H9 (cell line): ENCODE measurements at regions not wholly inside any gene's neighbourhood (a gene's known extent, or its start where the extent isn't known, plus 50 kb on each side); places are given as distances from the start of the nearest gene placed in this dataset.

Experiments
- DNase-seq: peaks from one replicate; pipeline ENCODE4 v3.0.0-alpha.2; 2017
- H2AFZ ChIP-seq: one replicate; pipeline ENCODE4 v1.6.1; 2013; ENCODE audit warnings: mild to moderate bottlenecking, low read length, control low read depth, moderate library complexity
- H2AK5ac ChIP-seq: 2 replicates; pipeline ENCODE4 v1.6.1; 2013; ENCODE audit warnings: low read length, control low read depth, mixed read lengths; ENCODE audit not compliant: insufficient read length
- H2BK120ac ChIP-seq: one replicate; pipeline ENCODE4 v1.6.1; 2013; ENCODE audit warnings: low read depth, mild to moderate bottlenecking, low read length, control low read depth, inconsistent platforms; ENCODE audit not compliant: poor library complexity, severe bottlenecking
- H2BK12ac ChIP-seq: 2 replicates; pipeline ENCODE4 v1.6.1; 2013; ENCODE audit warnings: low read length, control low read depth, mixed read lengths, low read depth; ENCODE audit not compliant: insufficient read length
- H2BK15ac ChIP-seq: 2 replicates; pipeline ENCODE4 v1.6.1; 2013; ENCODE audit warnings: low read depth, low read length, control low read depth
- H2BK20ac ChIP-seq: one replicate; pipeline ENCODE4 v1.6.1; 2013; ENCODE audit warnings: low read depth, mild to moderate bottlenecking, low read length, control low read depth, inconsistent platforms; ENCODE audit not compliant: poor library complexity, severe bottlenecking
- H2BK5ac ChIP-seq: 2 replicates; pipeline ENCODE4 v1.6.1; 2013; ENCODE audit warnings: low read length, control low read depth, mixed read lengths; ENCODE audit not compliant: insufficient read length
- H3K14ac ChIP-seq: 2 replicates; pipeline ENCODE4 v1.6.1; 2013; ENCODE audit warnings: low read length, control low read depth; ENCODE audit not compliant: insufficient read depth
- H3K18ac ChIP-seq: 2 replicates; pipeline ENCODE4 v1.6.1; 2013; ENCODE audit warnings: low read depth, mild to moderate bottlenecking, mixed read lengths, low read length, control low read depth; ENCODE audit not compliant: insufficient read length
- H3K23ac ChIP-seq: 2 replicates; pipeline ENCODE4 v1.6.1; 2013; ENCODE audit warnings: low read length, control low read depth, mixed read lengths, low read depth; ENCODE audit not compliant: insufficient read length
- H3K23me2 ChIP-seq: 2 replicates; pipeline ENCODE4 v1.6.1; 2013; ENCODE audit warnings: low read depth, mild to moderate bottlenecking, mixed read lengths, low read length, control low read depth; ENCODE audit not compliant: insufficient read length, poor library complexity, severe bottlenecking
- H3K27ac ChIP-seq: 2 replicates; pipeline ENCODE4 v1.5.1; 2013; ENCODE audit warnings: low read length, control low read depth, mixed read lengths, low read depth; ENCODE audit not compliant: insufficient read length
- H3K27me3 ChIP-seq: 2 replicates; pipeline ENCODE4 v1.6.1; 2013; ENCODE audit warnings: low read length, control low read depth, inconsistent platforms; ENCODE audit not compliant: insufficient read depth
- H3K4ac ChIP-seq: 2 replicates; pipeline ENCODE4 v1.6.1; 2013; ENCODE audit warnings: low read depth, mild to moderate bottlenecking, control low read depth, inconsistent platforms, low read length, moderate library complexity
- H3K4me1 ChIP-seq: 2 replicates; pipeline ENCODE4 v1.6.1; 2013; ENCODE audit warnings: low read length, control low read depth, inconsistent platforms; ENCODE audit not compliant: insufficient read depth
- H3K4me2 ChIP-seq: 2 replicates; pipeline ENCODE4 v1.6.1; 2013; ENCODE audit warnings: low read length, control low read depth, mixed read lengths; ENCODE audit not compliant: insufficient read length, insufficient read depth
- H3K56ac ChIP-seq: 2 replicates; pipeline ENCODE4 v1.6.1; 2013; ENCODE audit warnings: low read depth, mild to moderate bottlenecking, mixed read lengths, low read length, control low read depth; ENCODE audit not compliant: insufficient read length
- H3K79me1 ChIP-seq: 2 replicates; pipeline ENCODE4 v1.6.1; 2013; ENCODE audit warnings: low read depth, mild to moderate bottlenecking, moderate library complexity, low read length, control low read depth, inconsistent platforms; ENCODE audit not compliant: insufficient read depth, poor library complexity, severe bottlenecking
- H3K79me2 ChIP-seq: 2 replicates; pipeline ENCODE4 v1.6.1; 2013; ENCODE audit warnings: low read length, control low read depth, inconsistent platforms; ENCODE audit not compliant: insufficient read depth
- H3K9ac ChIP-seq: 2 replicates; pipeline ENCODE4 v1.6.1; 2013; ENCODE audit warnings: low read length, control low read depth, mixed read lengths; ENCODE audit not compliant: insufficient read length; ENCODE audit errors: extremely low read depth
- H3K9me3 ChIP-seq: one replicate; pipeline ENCODE4 v1.6.1; 2013; ENCODE audit warnings: low read depth, low read length, inconsistent platforms; ENCODE audit not compliant: control insufficient read depth
- H3T11ph ChIP-seq: one replicate; pipeline ENCODE4 v1.6.1; 2013; ENCODE audit warnings: mild to moderate bottlenecking, low read length, control low read depth, inconsistent platforms
- H4K20me1 ChIP-seq: one replicate; pipeline ENCODE4 v1.6.1; 2013; ENCODE audit not compliant: control insufficient read depth, insufficient read length, insufficient read depth
- H4K5ac ChIP-seq: 2 replicates; pipeline ENCODE4 v1.6.1; 2013; ENCODE audit warnings: low read depth, mild to moderate bottlenecking, mixed read lengths, low read length, control low read depth; ENCODE audit not compliant: insufficient read length
- H4K8ac ChIP-seq: replicated peaks from 2 replicates; pipeline ENCODE4 v1.6.1; 2013; ENCODE audit warnings: low read length, control low read depth, mixed read lengths, low read depth; ENCODE audit not compliant: insufficient read length
- H4K91ac ChIP-seq: 2 replicates; pipeline ENCODE4 v1.6.1; 2013; ENCODE audit warnings: low read depth, mild to moderate bottlenecking, moderate library complexity, mixed read lengths, low read length, control low read depth; ENCODE audit not compliant: insufficient read length
- H3K27ac Mint-ChIP-seq, 3 experiments: 2 replicates in 2 of 3; 3 replicates in 1 of 3; pipeline ENCODE4 v1.8.0; 2020 to 2021; ENCODE audit warnings: mixed read lengths in 3 of 3, mild to moderate bottlenecking in 1 of 3, moderate library complexity in 1 of 3
- H3K27me3 Mint-ChIP-seq: 2 replicates; pipeline ENCODE4 v1.8.0; 2021; ENCODE audit warnings: low read depth, mild to moderate bottlenecking, moderate library complexity, mixed read lengths
- H3K36me3 Mint-ChIP-seq, 3 experiments: 2 replicates in 2 of 3; 3 replicates in 1 of 3; pipeline ENCODE4 v1.8.0; 2020 to 2021; ENCODE audit warnings: low read depth in 3 of 3, mixed read lengths in 3 of 3; ENCODE audit not compliant: insufficient read depth in 1 of 3
- H3K4me1 Mint-ChIP-seq, 2 experiments: 2 replicates each; pipeline ENCODE4 v1.8.0; 2020; ENCODE audit warnings: mixed read lengths in 2 of 2
- H3K4me3 Mint-ChIP-seq, 2 experiments: 2 replicates in 1 of 2; 3 replicates in 1 of 2; pipeline ENCODE4 v1.8.0; 2020 to 2021; ENCODE audit warnings: mild to moderate bottlenecking in 2 of 2, mixed read lengths in 2 of 2, moderate library complexity in 1 of 2
- H3K9me3 Mint-ChIP-seq, 2 experiments: 2 replicates in 1 of 2; 3 replicates in 1 of 2; pipeline ENCODE4 v1.8.0; 2020; ENCODE audit warnings: mild to moderate bottlenecking in 2 of 2, mixed read lengths in 2 of 2, moderate library complexity in 1 of 2
- WGBS: extraction: QIAGEN DNeasy Blood & Tissue Kit; methylation state at CpG from one replicate; pipeline ENCODE4 v1.1.7; 2013; ENCODE audit warnings: missing lambda C conversion rate, low lambda C conversion rate, mixed read lengths; ENCODE audit not compliant: insufficient read length; ENCODE audit errors: extremely low coverage; 5-methylcytosine and 5-hydroxymethylcytosine counted together
- TF ChIP-seq, protein P1 (sequence below): fragments of 200-600 bp; sonication (generic); conservative IDR thresholded peaks from 3 replicates; pipeline ENCODE4 v1.8.0; 2021; ENCODE audit warnings: antibody characterized with exemption, mild to moderate bottlenecking

DNA sequence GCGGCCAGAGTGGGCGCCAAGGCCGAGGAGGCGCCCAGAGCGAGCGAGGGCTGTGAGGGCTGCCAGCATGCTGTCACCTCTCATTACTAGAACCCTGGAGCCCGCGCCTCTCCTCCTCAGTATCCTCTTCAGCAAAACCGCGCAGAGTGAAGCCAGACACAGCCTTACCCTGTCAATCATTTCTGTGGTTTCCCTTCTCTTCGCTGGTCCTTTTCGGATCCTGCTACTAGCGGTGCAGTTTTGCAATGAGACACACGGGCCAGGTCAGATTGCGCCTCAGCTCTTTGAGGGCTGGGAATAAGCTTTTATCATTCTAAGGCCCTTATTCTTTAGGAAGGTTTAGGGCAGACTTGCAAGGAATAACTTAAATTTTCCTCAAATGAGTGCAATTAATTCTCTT is 55.5 kb upstream of the FAM171A1 start:
- no peak overlapping the region for H2AFZ ChIP-seq
- DNase-seq, result no peak

More for the DNA sequence above, 55.5 kb upstream of the FAM171A1 start:
- Histone ChIP-seq H2BK120ac (no peak overlapping the region), H2BK20ac (no peak overlapping the region), H3K9ac (no peak overlapping the region), H4K8ac (no peak overlapping the region), H4K20me1 (no peaks in the 10 kb centered on the region), H4K5ac (no peak overlapping the region), H3K79me1 (no peaks in the 10 kb centered on the region), H3K4ac (no peak overlapping the region), H3K56ac (no peak overlapping the region), H3K23ac (no peak overlapping the region), H3K4me1 (no peaks in the 10 kb centered on the region), H3K27me3 (no peaks in the 10 kb centered on the region), H3K9me3 (no peaks in the 10 kb centered on the region), H3K27ac (no peak overlapping the region), H2BK15ac (no peak overlapping the region), H3K14ac (no peak overlapping the region), H3K18ac (no peak overlapping the region), H3K23me2 (no peaks in the 10 kb centered on the region), H4K91ac (no peak overlapping the region), H2BK5ac (no peak overlapping the region), H2AK5ac (no peak overlapping the region), H3K4me2 (no peak overlapping the region), H3T11ph (no peak overlapping the region), H3K79me2 (no peaks in the 10 kb centered on the region), H2BK12ac (no peak overlapping the region)
- H3K4me3 Mint-ChIP-seq, result no peak overlapping the region
- WGBS, result no CpG with 5 or more reads among the region's 15 CpGs
- H3K27ac Mint-ChIP-seq, result no peak overlapping the region
- TF ChIP-seq, protein P1, sequence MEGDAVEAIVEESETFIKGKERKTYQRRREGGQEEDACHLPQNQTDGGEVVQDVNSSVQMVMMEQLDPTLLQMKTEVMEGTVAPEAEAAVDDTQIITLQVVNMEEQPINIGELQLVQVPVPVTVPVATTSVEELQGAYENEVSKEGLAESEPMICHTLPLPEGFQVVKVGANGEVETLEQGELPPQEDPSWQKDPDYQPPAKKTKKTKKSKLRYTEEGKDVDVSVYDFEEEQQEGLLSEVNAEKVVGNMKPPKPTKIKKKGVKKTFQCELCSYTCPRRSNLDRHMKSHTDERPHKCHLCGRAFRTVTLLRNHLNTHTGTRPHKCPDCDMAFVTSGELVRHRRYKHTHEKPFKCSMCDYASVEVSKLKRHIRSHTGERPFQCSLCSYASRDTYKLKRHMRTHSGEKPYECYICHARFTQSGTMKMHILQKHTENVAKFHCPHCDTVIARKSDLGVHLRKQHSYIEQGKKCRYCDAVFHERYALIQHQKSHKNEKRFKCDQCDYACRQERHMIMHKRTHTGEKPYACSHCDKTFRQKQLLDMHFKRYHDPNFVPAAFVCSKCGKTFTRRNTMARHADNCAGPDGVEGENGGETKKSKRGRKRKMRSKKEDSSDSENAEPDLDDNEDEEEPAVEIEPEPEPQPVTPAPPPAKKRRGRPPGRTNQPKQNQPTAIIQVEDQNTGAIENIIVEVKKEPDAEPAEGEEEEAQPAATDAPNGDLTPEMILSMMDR, result no peak
- H3K4me1 Mint-ChIP-seq, result no peaks in the 10 kb centered on the region
- H3K27me3 Mint-ChIP-seq, result no peaks in the 10 kb centered on the region; the same call in 1 of the 2 replicates
- H3K9me3 Mint-ChIP-seq, result 0 out of 5 replicates have a peak, but pooled peaks cover 0 to 4% of the 10 kb centered on the region in 2 experiments
- no peaks in the 10 kb centered on the region for H3K36me3 Mint-ChIP-seq
